ENCODE measurements at regions not wholly inside any gene's neighbourhood (a gene's known extent, or its start where the extent isn't known, plus 50 kb on each side); places are given as distances from the start of the nearest gene placed in this dataset.

- TF ChIP-seq CTCF (conservative IDR thresholded peaks at IDR 0.05 in 1 of 2, IDR thresholded peaks at IDR 0.05 in 1 of 2; ENCODE audit: low read depth in 1 of 2, low read length in 2 of 2) = no peak
- TF ChIP-seq EZH2 (IDR thresholded peaks at IDR 0.05; ENCODE audit: low read length, missing control alignments) = no peak
Observed at GRCh38 chr2:128384956-128385355, 66.3 kb upstream of the HS6ST1 start.
